ENCODE measurements at regions not wholly inside any gene's neighbourhood (a gene's known extent, or its start where the extent isn't known, plus 50 kb on each side); places are given as distances from the start of the nearest gene placed in this dataset.
"Not testable (repeated sequence)": the region's sequence is repeated elsewhere in the genome, so short reads cannot be mapped to it uniquely, and the experiment has no call there.

GRCh38 chr10:57664815-57665214, 602.9 kb downstream of the IPMK start:
- no peak for DNase-seq

DNA sequence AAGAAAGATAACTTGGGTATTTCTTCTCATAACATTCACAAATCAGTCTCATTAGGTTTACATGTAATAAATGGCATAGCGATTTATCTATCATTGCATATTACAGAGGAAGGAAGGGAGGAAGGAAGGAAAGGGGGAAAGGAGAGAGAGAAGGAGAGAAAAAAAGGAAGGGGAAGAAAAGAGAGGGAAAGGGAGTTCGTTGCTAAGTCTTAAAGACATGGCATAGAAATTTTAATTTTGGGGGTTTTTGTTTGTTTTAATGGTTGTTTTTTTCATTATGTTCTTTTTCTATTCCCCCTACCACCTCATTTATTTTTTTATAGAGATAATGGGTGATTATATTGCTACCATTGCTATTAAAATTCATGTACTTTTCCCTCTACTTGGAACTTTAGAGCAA, 604.3 kb downstream of the IPMK start:
- DNase-seq: no peak

GRCh38 chr10:57661206-57661605, 606.5 kb downstream of the IPMK start:
- no peak for DNase-seq

- DNase-seq: peak; percentile 6
Measured at GRCh38 chr10:57657164-57657765, 610.4 kb downstream of the IPMK start.

DNA sequence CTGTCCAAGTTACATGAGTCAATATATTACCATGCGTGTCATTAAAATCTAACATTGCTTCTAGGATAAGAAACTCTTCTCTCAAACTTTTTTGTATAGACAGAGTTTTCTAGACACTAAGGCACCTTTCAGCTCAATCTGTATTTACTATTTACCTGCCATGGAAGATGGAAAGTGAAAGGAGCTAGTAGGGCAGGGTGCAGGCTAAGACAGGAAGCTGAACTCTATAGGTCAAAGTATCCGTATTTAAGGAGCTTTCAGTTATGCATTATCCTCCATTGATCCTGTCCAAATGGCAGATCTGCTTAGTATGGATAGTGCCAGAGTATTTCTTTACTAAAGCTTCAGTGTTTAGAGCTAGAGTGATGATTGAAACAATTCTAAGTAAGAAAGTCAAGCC, 612.8 kb downstream of the IPMK start:
- no peak for DNase-seq

GRCh38 chr10:57645108-57645507, 622.6 kb downstream of the IPMK start:
- DNase-seq: not testable (repeated sequence)

GRCh38 chr10:57638411-57638810, 629.3 kb downstream of the IPMK start:
- DNase-seq: no peak

- no peak for DNase-seq
Measured at GRCh38 chr10:57628592-57629284, 639.0 kb downstream of the IPMK start.

- no peak for DNase-seq
Measured at GRCh38 chr10:57627642-57628178, 640.0 kb downstream of the IPMK start.

- no peak for DNase-seq
Measured at GRCh38 chr10:57624856-57625592, 642.7 kb downstream of the IPMK start.

DNA sequence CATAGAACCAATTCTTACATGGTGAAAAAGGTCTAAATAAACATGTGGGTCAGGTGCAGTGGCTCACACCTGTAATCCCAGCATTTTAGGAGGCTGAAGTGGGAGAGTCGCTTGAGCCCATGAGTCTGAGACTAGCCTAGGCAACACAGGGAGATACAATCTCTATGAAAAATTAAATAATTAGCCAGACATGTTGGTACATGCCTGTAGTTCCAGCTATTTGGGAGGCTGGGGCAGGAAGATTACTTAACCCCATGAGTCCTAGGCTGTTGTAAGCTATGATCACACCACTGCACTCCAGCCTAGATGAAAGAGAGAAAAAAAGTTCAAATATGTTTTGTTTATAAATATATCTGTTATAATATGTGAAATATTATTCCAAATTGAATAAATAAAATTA, 643.6 kb downstream of the IPMK start:
- no peak for DNase-seq

DNA sequence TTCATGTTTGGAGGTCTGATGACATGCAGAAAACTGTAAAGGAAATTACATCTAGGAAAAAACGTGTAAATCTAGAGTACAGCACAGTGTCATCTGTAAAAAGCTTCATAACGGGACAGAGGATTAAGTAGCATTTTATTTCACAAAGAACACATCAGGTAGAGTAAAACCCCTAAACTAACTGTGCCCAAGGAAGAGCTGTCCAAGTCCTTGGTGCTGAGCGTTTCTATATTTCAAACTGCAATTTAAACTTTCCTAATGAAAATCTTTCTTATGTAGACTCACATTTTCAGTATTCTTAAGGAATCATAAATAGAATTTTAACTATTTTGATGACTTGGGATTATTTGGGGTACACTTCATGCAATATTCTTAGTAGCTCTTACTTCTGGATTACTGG, 646.2 kb downstream of the IPMK start:
- DNase-seq: no peak

DNA sequence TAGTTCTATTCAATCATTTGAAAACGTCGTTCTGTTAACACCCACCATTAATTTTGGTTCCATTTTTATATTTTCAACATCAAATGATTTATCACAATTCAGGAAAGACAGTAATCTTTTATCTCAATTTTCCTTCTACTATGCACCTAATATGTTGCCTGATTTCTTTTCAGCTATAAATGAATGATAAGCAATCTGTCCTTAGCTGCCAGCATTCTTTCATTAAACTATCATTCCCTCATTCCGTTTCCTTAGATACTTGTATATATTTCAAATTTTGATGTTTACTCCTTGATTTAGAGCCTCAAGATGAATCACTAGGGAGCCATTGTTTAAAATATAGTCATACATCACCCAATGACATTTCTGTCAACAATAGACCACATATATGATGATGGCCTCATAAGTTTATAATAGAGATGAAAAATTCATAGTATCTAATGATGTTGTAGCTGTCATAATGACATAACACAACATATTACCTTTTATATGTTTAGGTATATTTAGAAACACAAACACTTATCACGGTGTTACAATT, 661.7 kb downstream of the IPMK start:
- DNase-seq: no peak

DNA sequence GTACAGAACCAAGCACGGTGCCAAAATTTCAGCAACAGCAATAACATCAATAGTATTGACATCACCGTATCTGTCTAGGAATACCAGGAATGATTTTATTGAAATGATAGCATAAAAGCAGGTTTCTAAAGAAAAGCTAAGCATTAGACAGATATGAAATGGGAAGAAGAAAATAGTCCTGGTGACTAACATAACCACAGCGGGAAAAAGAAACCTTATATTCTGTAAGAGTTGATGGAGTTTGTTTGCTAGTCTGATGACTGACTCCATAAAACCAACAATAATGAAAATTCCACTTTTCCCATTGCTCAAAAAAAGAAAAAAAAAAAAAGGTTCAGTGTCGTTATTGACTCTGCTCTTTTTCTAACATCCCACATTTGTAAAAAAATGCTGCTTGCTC, 668.3 kb downstream of the IPMK start:
- no peak for DNase-seq

- no peak for DNase-seq
Measured at GRCh38 chr10:57593983-57594573, 673.6 kb downstream of the IPMK start.

DNA sequence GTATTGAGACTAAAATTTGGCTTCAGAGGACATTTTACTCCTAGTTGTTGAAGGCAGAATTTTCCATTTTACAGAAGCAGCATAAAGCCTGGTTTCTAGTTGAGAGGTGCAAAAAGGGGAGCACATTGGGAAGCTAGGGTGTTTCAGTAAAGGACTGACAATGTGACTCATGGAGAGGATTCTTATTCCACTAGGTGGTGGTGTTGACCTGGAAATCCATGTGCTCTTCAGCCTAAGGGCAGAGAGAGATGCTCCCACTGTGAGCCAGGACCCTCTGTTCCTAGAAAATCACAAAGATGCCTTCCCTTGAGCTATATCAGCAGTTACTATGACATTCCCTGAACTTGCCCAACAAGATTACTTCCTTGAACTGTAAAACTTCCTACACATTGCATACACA, 687.8 kb downstream of the IPMK start:
- DNase-seq: no peak

GRCh38 chr10:57562211-57562610, 705.5 kb downstream of the IPMK start:
- DNase-seq: no peak

- not testable (repeated sequence) for DNase-seq
Measured at GRCh38 chr10:57551774-57552173, 715.9 kb downstream of the IPMK start.

DNA sequence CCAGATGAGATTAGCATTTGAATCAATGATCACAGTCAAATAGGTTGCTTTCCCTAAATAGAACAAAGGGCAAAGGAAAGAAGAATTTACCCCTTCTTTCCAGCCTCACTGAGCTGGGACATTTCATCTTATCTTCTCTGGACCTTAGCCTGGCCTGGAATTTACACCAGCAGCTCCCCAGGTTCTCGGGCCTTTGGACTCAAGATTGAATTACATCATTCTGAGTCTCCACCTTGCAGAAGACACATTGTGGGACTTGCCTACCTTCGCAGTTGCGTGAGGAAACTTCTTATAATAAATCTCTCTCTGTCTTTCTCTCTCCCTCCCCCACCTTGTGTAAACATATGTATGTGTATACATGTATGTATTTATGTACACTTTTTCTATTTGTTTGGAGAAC, 732.4 kb downstream of the IPMK start:
- DNase-seq: no peak

DNA sequence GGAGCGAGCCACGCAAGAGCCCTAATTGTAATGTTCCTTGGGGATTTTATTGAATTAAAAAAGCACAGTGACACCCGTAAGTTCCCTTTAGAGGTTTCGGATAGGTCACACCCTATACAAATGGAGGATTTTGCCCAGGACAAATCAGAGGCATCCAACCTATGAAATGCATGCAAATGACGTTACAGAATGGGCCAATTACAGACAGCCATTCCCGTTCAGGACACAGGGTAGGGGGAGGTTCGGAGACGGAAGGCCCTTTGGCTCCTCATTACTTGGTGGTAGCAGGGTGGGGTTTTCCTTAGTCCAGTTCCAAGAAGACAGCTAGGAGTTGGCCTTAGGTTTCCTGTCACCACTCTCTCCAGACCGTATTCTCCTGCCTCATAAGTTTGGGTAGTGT, 754.1 kb downstream of the IPMK start:
- no peak for DNase-seq

GRCh38 chr10:57507788-57508187, 759.9 kb downstream of the IPMK start:
- no peak for DNase-seq

GRCh38 chr10:57506414-57507094, 761.1 kb downstream of the IPMK start:
- DNase-seq: no peak

DNA sequence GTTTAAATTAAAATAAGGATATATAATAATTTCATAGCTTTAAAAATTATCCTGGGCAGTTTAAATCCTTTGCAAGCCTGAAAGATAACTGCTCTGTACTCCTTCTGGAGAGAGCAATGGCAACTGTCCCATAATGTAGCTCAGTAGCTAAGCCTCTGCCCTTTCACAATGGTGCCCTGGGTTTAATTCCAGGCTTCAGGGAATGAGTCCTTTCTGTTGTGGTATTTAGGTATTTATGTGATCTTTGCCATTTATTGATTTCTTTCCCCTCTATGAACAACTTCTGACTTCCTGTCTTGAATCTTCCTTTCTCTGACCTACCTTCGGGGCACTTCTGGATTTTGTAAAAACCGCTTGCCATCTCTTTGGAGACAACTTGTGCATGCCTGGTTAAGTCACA, 773.2 kb downstream of the IPMK start:
- DNase-seq: no peak
